SKM-1 (cell line): ENCODE measurements at regions not wholly inside any gene's neighbourhood (a gene's known extent, or its start where the extent isn't known, plus 50 kb on each side); places are given as distances from the start of the nearest gene placed in this dataset.
"Not testable (repeated sequence)": the region's sequence is repeated elsewhere in the genome, so short reads cannot be mapped to it uniquely, and the experiment has no call there.

ENCODE experiments used
- DNase-seq: peaks from one replicate; lab custom pipeline; 2025; ENCODE audit not compliant: unreplicated experiment; lab: John Stamatoyannopoulos, UW

- not testable (repeated sequence) for DNase-seq
Measured at GRCh38 chr10:45117940-45118339, 117.2 kb downstream of the ZNF22 start.

- no peak for DNase-seq
Measured at GRCh38 chr10:45118929-45119328, 118.2 kb downstream of the ZNF22 start.

DNA sequence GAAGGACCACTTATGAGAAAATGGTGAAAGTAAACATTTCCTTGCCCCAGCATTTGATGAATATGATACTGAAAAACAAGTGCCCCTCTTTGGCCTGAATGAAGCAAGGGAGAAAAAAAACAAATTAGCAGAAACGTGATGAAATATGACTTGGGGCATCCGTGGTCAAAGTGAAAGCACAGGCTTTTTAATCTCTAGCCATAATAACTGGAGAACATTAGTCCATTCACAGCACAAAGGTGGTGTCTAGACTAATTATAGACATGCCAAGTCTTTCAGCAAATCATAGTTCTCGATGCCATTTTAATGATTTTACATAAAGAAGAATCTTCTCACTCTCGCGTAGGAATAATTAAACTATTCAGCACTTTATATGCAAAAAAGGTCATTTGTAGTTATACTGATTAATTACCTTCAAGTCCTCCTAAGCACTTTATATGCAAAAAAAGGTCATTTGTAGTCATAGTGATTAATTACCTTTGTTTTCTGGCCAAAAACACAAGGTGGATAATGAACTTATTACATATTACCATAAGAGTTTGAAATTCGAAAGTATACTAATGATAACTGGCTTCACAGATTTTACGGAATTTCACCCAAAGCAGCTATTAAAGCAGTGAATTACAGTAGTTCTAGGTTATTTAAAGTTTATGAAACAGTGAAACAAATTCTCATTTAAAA is 121.6 kb downstream of the ZNF22 start:
- DNase-seq: not testable (repeated sequence)

GRCh38 chr10:45135443-45136198 is 134.9 kb downstream of the ZNF22 start:
- no peak for DNase-seq

GRCh38 chr10:45136256-45136655 is 135.5 kb downstream of the ZNF22 start:
- DNase-seq: no peak

DNA sequence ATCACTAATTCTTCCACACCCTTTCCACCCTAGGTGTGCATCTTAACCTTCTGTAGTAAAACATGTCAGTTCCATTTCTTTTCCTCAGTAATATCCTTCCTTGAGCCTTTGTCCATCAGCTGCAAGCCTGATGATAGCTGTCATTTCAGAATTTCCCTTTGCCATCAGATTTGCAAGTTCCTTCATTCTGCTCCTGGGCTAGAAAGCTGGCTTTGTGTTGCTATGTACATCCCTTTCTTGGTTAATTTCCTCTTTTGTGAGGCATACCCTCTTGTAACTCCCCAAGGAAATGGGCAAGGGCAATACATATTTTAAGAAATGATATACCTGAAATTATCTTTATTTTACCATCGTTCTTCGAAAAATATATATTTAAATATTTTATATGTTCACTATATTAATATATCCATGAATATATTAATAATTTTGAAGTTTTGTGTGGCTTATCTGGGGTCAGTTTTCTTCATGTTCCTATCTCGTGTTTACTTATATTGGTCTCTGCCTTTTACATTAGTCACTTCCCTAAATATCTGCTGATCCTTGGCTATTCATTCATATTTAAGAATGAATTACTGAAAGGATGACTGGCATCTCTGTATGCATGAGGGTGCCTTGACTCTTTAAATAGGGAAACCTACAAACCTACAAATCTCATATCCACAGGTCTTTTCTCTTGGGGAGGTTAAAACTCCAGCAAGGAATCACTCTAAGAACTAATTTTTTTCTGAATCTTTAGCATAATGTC is 143.8 kb downstream of the ZNF22 start:
- DNase-seq: no peak

DNA sequence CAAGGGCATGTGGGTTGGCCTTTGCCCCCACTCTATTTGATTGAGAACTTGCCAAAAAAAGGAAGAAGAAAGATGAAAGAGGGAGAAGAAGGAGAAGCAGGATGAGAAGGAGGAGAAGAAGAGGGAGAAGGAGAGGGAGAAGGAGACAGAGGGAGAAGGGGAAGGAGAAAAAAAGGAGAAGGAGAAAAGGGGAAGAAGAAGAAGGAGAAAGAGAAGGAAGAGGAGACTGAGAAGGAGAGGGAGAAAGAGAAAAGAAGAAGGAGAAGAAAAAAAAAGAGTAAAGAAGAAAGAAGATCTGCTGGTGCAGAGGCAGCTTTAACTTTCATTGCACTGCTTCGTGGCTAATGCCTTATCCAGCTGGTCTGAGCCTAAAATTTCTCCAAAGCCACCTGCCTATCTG is 144.4 kb downstream of the ZNF22 start:
- not testable (repeated sequence) for DNase-seq

DNA sequence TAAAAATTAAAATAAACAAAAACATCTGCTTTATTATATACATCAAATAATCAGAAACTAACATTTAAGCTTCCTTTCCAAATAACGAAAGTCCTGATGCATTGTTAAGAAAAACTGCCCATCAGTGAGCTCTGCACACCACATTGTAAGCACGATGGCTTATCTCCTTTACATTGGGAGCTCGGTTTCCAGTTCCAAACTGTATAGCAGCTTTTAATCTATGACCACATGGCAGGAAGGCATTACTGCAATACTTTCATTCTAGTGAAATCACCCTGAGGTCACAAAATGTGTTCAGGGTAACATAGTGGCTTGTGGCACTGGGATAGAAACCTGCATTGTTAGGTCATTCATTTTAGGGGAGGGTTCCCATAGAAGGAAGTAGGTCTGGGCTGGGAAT is 146.3 kb downstream of the ZNF22 start:
- DNase-seq: no peak

DNA sequence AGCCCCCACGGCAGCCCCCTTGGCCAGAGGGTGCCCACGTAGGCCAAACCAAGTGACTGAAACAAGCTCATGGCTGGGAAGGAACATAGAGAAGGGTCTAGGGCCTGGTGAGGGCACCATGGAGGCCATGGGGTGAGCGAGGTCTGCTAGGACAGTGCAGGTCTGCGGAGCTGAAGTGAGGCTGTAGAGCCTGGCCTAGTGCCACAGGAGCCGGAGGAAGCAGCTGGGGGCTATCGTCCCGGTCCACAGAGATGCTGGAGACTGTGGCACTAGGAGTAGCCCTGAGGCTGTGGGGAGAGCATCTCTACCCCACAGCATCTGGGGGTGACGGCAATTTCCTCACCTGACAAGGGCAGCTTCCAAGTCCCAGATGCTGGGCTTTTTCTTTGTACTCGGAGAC is 150.3 kb downstream of the ZNF22 start:
- no peak for DNase-seq

GRCh38 chr10:45151467-45152214 is 150.9 kb downstream of the ZNF22 start:
- no peak for DNase-seq

DNA sequence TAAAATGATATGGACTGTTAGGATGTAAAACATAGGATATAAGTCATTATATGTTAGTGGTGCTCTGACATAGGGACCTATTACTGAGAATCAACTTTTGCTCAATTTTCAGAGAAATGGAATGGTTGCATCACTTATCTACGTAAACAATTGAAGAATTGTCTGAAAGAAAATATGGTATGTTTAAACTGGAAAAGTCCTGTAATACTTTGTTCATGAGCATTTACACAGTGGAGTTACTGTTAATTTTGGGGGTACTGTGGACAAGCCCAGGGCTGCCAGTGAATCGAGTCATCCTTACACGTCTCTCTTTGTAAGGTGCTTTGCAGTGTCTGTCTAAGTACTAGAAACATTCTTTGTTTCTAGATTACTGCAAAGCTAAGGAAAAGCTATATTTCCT is 152.0 kb downstream of the ZNF22 start:
- no peak for DNase-seq

DNA sequence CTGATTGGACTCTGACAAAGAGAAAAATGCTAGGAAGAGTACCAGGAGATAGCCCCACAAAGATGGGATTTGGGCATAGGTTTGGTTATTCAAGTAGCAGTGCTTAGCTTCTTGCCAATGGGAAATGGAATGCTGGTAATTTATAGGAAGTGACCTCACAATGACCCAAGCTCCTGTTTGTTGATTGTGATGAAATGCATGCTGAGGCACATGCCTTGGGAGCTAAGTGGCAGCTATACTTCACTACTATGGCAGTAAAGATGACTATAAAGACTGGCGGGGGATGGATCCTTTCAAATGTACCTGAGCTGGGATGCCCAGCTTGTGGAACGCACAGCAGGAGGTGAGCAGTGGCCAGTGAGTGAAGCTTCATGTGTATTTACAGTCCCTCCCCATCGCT is 153.8 kb downstream of the ZNF22 start:
- no peak for DNase-seq

DNA sequence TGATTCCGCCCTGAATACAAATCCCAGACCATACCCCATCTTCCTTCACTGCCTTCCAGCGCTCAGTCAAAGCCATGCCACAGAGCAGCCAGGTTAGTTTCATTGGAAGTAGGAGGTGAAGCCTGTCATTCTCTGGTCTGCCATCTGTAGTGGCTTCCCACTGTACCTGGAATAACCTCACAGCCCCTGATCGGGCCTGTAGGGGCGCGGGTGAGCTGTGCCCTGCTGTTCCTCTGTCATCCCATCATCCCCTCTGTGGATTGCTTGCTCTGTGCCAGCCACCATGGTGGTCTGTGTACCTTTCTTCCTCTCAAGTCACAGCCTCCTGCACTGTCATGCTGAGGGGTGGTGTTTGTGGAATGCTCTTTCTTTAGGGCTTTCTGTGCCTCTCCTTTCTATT is 155.1 kb downstream of the ZNF22 start:
- DNase-seq: no peak

- no peak for DNase-seq
Measured at GRCh38 chr10:45160271-45160670, 155.1 kb downstream of the OR13A1 start.

- no peak for DNase-seq
Measured at GRCh38 chr10:45163315-45163975, 152.0 kb downstream of the OR13A1 start.

DNA sequence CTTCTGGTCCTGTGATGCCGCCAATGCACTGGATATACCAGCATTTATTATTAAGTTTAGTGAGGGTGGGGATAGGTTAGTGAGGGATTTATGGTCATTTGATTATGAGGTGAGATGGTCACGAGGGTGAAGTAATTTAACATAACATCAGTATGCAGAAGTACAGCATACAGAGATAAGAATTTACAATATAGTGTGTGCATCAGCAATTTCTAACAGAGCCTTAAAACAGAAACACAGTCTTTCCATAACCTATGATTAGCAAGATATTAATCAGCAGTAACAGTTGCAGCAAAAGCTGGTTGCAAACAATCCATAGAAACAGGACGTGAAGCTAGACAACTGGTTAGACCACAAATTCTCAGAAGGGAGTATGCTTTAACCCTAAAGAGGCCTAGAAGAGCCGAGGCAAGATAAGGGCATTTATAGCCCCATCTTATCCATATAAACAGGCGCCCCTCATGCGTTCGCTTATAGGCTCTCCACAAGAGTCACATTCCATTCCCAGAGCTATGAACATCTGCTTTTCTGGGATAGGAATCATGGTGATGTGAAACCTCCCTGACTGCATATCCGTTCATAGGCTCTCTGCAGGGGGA is 139.8 kb downstream of the OR13A1 start:
- not testable (repeated sequence) for DNase-seq

DNA sequence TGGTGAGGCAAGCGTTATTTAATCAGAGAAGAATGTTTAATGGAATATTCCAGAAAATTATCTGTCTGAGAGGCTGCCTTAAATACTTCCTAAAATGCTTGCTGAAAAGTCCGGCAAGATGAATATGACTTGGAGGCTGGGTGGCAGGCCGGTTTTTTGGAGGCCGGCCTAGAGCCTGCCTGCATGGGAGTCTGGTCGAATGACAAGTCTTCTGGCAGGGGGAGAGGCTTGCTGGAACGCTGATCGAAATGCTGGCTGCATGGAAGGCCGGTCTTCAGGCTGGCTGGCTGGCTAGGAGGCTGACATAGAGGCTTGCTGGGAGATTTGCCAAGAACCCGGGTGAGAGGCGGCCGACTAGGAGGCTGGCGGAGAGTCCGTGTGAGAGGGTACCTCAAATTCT is 135.7 kb downstream of the OR13A1 start:
- DNase-seq: no peak

GRCh38 chr10:45180507-45180906 is 134.9 kb downstream of the OR13A1 start:
- no peak for DNase-seq

DNA sequence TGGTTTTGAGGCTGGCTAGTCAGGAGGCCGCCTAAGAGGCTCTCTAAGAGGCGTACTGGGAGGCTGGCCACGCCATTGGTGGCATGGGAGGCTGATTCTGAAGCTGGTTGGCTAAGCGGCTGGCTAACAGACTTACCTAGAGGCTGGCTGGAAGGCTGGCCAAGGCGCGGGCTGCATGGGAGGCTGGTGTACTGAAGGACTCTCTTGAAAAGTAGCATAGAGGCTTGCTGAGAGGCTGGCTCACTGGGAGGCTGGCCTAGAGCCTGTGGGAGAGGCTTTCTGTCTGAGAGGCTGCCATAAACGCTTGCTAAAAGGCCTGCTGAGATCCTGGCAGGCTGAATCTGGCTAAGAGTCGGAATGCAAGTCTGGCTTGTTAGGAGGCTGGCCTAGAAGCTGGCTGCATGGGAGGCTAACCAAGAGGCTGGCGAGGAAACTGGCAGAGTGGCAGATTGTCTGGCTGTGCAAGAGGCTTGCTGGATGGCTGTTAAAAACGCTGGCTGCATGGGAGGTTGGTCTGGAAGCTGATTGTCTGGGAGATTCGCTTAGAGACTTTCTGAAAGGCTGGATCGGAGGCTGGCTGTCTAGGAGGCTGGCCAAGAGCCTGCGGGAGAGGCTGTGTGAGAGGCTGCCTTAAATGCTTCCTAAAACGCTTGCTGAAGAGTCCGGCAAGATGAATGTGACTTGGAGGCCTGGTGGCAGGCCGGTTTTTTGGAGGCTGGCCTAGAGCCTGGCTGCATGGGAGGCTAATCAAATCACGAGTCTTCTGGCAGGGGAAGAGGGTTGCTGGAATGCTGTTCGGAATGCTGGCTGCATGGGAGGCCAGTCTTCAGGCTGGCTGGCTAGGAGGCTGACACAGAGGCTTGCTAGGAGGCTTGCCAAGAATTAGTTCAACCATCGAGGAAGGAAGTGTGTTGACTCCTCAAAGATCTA is 134.2 kb downstream of the OR13A1 start:
- no peak for DNase-seq
